ENCODE measurements at regions not wholly inside any gene's neighbourhood (a gene's known extent, or its start where the extent isn't known, plus 50 kb on each side); places are given as distances from the start of the nearest gene placed in this dataset.

DNA sequence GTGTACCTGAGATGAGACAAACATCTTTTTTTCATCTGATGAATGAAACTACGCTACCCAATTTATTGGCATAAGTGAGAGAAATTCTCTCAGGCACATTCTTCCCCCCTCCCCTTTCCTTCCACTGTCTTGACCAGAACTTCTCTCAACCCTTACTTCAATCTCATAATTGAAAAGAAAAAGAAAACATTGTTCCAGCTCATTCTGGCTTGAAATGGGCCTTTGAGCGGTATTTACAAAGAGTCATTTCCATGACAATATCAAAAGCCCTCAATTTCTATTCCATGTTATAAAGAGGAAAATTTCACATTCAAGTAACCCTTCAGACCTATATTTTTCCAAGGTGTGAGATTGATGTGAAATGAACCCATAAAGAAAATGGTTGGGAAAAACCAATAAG lies 145.9 kb downstream of the PCSK1 start:
- ChIA-PET POLR2A (interaction anchor here (0.8 to 1.6 kb wide), 5 partner anchors 11 to 301 kb away, joined by 3 read pairs; no protein-coding TSS in a partner anchor), CTCF (no interaction called here)
- H3K4me1 Mint-ChIP-seq (ENCODE audit: insufficient read depth, unreplicated experiment) = no peaks in the 10 kb centered on the region
- no peak overlapping the region for H3K4me3 Mint-ChIP-seq (ENCODE audit: unreplicated experiment)
- no TSS peak for BruUV-seq (replicated peaks)
- no peak for DNase-seq (ENCODE audit: unreplicated experiment)
- H3K27ac Mint-ChIP-seq (ENCODE audit: low read depth, unreplicated experiment) = no peak overlapping the region
- intact Hi-C loops (cut with micrococcal nuclease) = loop anchor here (5.0 kb wide), 2 partner anchors 35 to 60 kb away; no protein-coding TSS in a partner anchor
- no peaks in the 10 kb centered on the region for H3K36me3 Mint-ChIP-seq (ENCODE audit: insufficient read depth, unreplicated experiment)
- H3K9me3 Mint-ChIP-seq (ENCODE audit: unreplicated experiment) = peaks cover 5% of the 10 kb centered on the region
- TF ChIP-seq CTCF (IDR thresholded peaks at IDR 0.05; ENCODE audit: unreplicated experiment) = no peak
- no peaks in the 10 kb centered on the region for H3K27me3 Mint-ChIP-seq (ENCODE audit: insufficient read depth, unreplicated experiment)

GRCh38 chr5:96285823-96286222 lies 147.2 kb downstream of the PCSK1 start:
- no peak for TF ChIP-seq CTCF (IDR thresholded peaks at IDR 0.05; ENCODE audit: unreplicated experiment)
- H3K27me3 Mint-ChIP-seq (ENCODE audit: insufficient read depth, unreplicated experiment) = no peaks in the 10 kb centered on the region
- CTCF ChIA-PET = interaction anchor here (0.9 to 1.1 kb wide), 2 partner anchors 10 to 97 kb away, joined by 3 to 5 read pairs; no protein-coding TSS in a partner anchor

DNA sequence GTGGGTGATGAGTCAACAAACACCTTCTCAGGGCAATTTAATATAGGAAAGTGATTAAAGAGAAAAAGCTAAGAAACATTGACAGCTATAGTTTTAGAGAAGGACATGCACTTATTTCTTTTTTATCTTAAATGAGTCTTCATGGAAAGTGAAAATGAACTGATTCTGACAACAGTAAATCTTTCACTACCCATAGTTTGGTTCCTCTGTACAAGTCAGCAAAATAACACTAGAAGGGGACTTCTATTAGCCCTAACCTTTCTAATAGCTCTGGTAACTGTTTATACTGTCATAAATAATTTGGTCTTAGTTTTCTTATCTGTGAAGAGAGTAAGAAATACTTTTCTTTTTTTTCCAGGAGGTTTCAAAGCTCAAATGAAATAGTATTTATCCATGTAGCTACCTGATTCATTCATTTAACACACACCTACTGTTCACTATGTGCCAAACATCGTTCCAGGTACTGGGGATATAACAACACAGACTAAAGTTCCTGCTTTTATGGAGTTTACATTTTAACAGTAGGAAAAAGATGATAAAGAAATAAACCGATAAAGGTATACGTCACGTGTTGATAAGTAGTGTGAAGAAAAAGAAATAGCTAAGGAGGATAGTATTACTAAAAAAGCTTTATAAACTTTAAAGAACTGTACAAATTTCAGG lies 148.2 kb downstream of the PCSK1 start:
- Mint-ChIP-seq H3K4me3 (ENCODE audit: unreplicated experiment) (no peak overlapping the region), H3K27me3 (ENCODE audit: insufficient read depth, unreplicated experiment) (no peaks in the 10 kb centered on the region), H3K9me3 (ENCODE audit: unreplicated experiment) (no peaks in the 10 kb centered on the region), H3K36me3 (ENCODE audit: insufficient read depth, unreplicated experiment) (no peaks in the 10 kb centered on the region), H3K27ac (ENCODE audit: low read depth, unreplicated experiment) (no peak overlapping the region), H3K4me1 (ENCODE audit: insufficient read depth, unreplicated experiment) (peaks cover 14% of the 10 kb centered on the region)
- BruUV-seq (replicated peaks) = no TSS peak
- ChIA-PET POLR2A (interaction anchor here (1.0 to 1.1 kb wide), 3 partner anchors 10 to 51 kb away, joined by 3 to 6 read pairs (median 3); no protein-coding TSS in a partner anchor), CTCF (interaction anchor here (0.6 to 1.2 kb wide), 4 partner anchors 10 to 142 kb away, joined by 3 to 5 read pairs (median 3); no protein-coding TSS in a partner anchor)
- no peak for TF ChIP-seq CTCF (IDR thresholded peaks at IDR 0.05; ENCODE audit: unreplicated experiment)
- DNase-seq (ENCODE audit: unreplicated experiment) = no peak
- intact Hi-C loops (cut with micrococcal nuclease) = loop anchor here (5.0 kb wide), 2 partner anchors 37 to 58 kb away; no protein-coding TSS in a partner anchor

More at GRCh38 chr5:96285823-96286222, 147.2 kb downstream of the PCSK1 start:
- Mint-ChIP-seq H3K4me1 (ENCODE audit: insufficient read depth, unreplicated experiment) (peaks cover 4% of the 10 kb centered on the region), H3K9me3 (ENCODE audit: unreplicated experiment) (no peaks in the 10 kb centered on the region), H3K36me3 (ENCODE audit: insufficient read depth, unreplicated experiment) (no peaks in the 10 kb centered on the region), H3K27ac (ENCODE audit: low read depth, unreplicated experiment) (no peak overlapping the region), H3K4me3 (ENCODE audit: unreplicated experiment) (no peak overlapping the region)
- intact Hi-C loops (cut with micrococcal nuclease) = loop anchor here (5.0 kb wide), 2 partner anchors 36 to 59 kb away; no protein-coding TSS in a partner anchor
- POLR2A ChIA-PET = interaction anchor here (1.0 to 1.1 kb wide), 3 partner anchors 9 to 50 kb away, joined by 3 to 6 read pairs (median 3); no protein-coding TSS in a partner anchor
- BruUV-seq (replicated peaks) = no TSS peak
- DNase-seq (ENCODE audit: unreplicated experiment) = no peak

- Mint-ChIP-seq H3K9me3 (ENCODE audit: unreplicated experiment) (no peaks in the 10 kb centered on the region), H3K27me3 (ENCODE audit: insufficient read depth, unreplicated experiment) (no peaks in the 10 kb centered on the region), H3K4me1 (ENCODE audit: insufficient read depth, unreplicated experiment) (peaks cover 15% of the 10 kb centered on the region), H3K4me3 (ENCODE audit: unreplicated experiment) (no peak overlapping the region), H3K27ac (ENCODE audit: low read depth, unreplicated experiment) (no peak overlapping the region), H3K36me3 (ENCODE audit: insufficient read depth, unreplicated experiment) (no peaks in the 10 kb centered on the region)
- no TSS peak for BruUV-seq (replicated peaks)
- intact Hi-C loops (cut with micrococcal nuclease) = no loop called here
- ChIA-PET CTCF (no interaction called here), POLR2A (no interaction called here)
- DNase-seq (ENCODE audit: unreplicated experiment) = no peak
- no peak for TF ChIP-seq CTCF (IDR thresholded peaks at IDR 0.05; ENCODE audit: unreplicated experiment)
Observed at GRCh38 chr5:96283589-96283988, 149.5 kb downstream of the PCSK1 start.

Measured in MCF 10A (cell line).